HEK293 (cell line): ENCODE measurements at regions not wholly inside any gene's neighbourhood (a gene's known extent, or its start where the extent isn't known, plus 50 kb on each side); places are given as distances from the start of the nearest gene placed in this dataset.

Experiments
- CTCF ChIA-PET: fragments of 350-600 bp; formaldehyde crosslinking; extraction: SDS; loops from one replicate; lab custom pipeline; 2021; ENCODE audit warnings: antibody characterized with exemption; lab: Yijun Ruan, JAX
- POLR2A ChIA-PET: fragments of 300-600 bp; formaldehyde crosslinking; extraction: SDS; loops from one replicate; lab custom pipeline; 2020; ENCODE audit warnings: antibody characterized with exemption, inconsistent platforms; lab: Yijun Ruan, JAX
- H3K27ac ChIP-seq: fragments of 200-500 bp; sonication (Bioruptor generic); 2 replicates; pipeline ENCODE4 v1.5.1; 2014; ENCODE audit warnings: low read depth, low read length, control low read depth, inconsistent platforms; ENCODE audit errors: extremely low read depth
- H3K36me3 ChIP-seq, 2 experiments: fragments of 200-500 bp in 1 of 2; sonication (Bioruptor generic) in 1 of 2; 1 replicate in 1 of 2; 2 replicates in 1 of 2; pipeline ENCODE4 v1.5.1; 2014 to 2017; ENCODE audit warnings: inconsistent platforms in 2 of 2, low read length in 2 of 2; ENCODE audit not compliant: control insufficient read depth in 2 of 2, insufficient read depth in 1 of 2
- H3K4me1 ChIP-seq: fragments of 200-500 bp; sonication (Bioruptor generic); 2 replicates; pipeline ENCODE4 v1.5.1; 2014; ENCODE audit warnings: mild to moderate bottlenecking, low read length, inconsistent platforms; ENCODE audit not compliant: control insufficient read depth, insufficient read depth
- H3K4me3 ChIP-seq: 2 replicates; pipeline ENCODE4 v1.5.1; 2011; ENCODE audit warnings: low read depth, mild to moderate bottlenecking, control low read depth, low read length, moderate library complexity
- H3K9me3 ChIP-seq: fragments of 200-500 bp; sonication (Bioruptor generic); 2 replicates; pipeline ENCODE4 v1.5.1; 2014; ENCODE audit warnings: low read depth, low read length, inconsistent platforms; ENCODE audit not compliant: control insufficient read depth, insufficient read depth
- EGR2 ChIP-seq: fragments of 450-650 bp; formaldehyde crosslinking; IDR thresholded peaks from 2 replicates; pipeline ENCODE4 v1.5.1; 2016; ENCODE audit warnings: low read depth, missing biosample characterization, missing genetic modification characterization
- GFI1B ChIP-seq: fragments of 450-650 bp; formaldehyde crosslinking; IDR thresholded peaks from 2 replicates; pipeline ENCODE4 v1.5.1; 2016; ENCODE audit warnings: missing biosample characterization, missing genetic modification characterization
- GLI4 ChIP-seq: fragments of 450-650 bp; formaldehyde crosslinking; IDR thresholded peaks from 2 replicates; pipeline ENCODE4 v1.5.1; 2016; ENCODE audit warnings: missing biosample characterization, missing genetic modification characterization
- KLF7 ChIP-seq: fragments of 450-650 bp; formaldehyde crosslinking; IDR thresholded peaks from 2 replicates; pipeline ENCODE4 v1.5.1; 2016; ENCODE audit warnings: missing biosample characterization, missing genetic modification characterization, borderline replicate concordance
- KLF8 ChIP-seq: fragments of 450-650 bp; formaldehyde crosslinking; IDR thresholded peaks from 2 replicates; pipeline ENCODE4 v1.5.1; 2016; ENCODE audit warnings: missing biosample characterization, missing genetic modification characterization
- PRDM1 ChIP-seq: fragments of 450-650 bp; formaldehyde crosslinking; IDR thresholded peaks from 2 replicates; pipeline ENCODE4; 2016; ENCODE audit warnings: missing biosample characterization, missing genetic modification characterization
- SALL2 ChIP-seq: fragments of 450-650 bp; formaldehyde crosslinking; IDR thresholded peaks from 2 replicates; pipeline ENCODE4 v1.5.0; 2017; ENCODE audit warnings: missing biosample characterization, mild to moderate bottlenecking, missing genetic modification characterization, borderline replicate concordance
- SP2 ChIP-seq: fragments of 450-650 bp; formaldehyde crosslinking; IDR thresholded peaks from 2 replicates; pipeline ENCODE4 v1.5.1; 2016; ENCODE audit warnings: missing biosample characterization, missing genetic modification characterization
- SP3 ChIP-seq: fragments of 450-650 bp; formaldehyde crosslinking; IDR thresholded peaks from 2 replicates; pipeline ENCODE4 v1.5.1; 2016; ENCODE audit warnings: missing biosample characterization, missing genetic modification characterization
- TCF7L2 ChIP-seq: IDR thresholded peaks from 2 replicates; pipeline ENCODE4 v1.6.1; 2011; ENCODE audit warnings: low read depth, mild to moderate bottlenecking, inconsistent platforms, low read length, moderate library complexity, borderline replicate concordance
- ZBTB21 ChIP-seq: fragments of 450-650 bp; formaldehyde crosslinking; IDR thresholded peaks from 2 replicates; pipeline ENCODE4 v1.5.1; 2017; ENCODE audit warnings: missing biosample characterization, missing genetic modification characterization
- ZBTB7A ChIP-seq: fragments of 450-650 bp; formaldehyde crosslinking; IDR thresholded peaks from 2 replicates; pipeline ENCODE4 v1.5.1; 2016; ENCODE audit warnings: low read depth, missing biosample characterization, missing genetic modification characterization
- ZFP69B ChIP-seq: fragments of 450-650 bp; formaldehyde crosslinking; IDR thresholded peaks from 2 replicates; pipeline ENCODE4 v1.5.1; 2016; ENCODE audit warnings: missing biosample characterization, missing genetic modification characterization
- ZNF132 ChIP-seq: fragments of 450-650 bp; formaldehyde crosslinking; IDR thresholded peaks from 2 replicates; pipeline ENCODE4 v1.5.1; 2017; ENCODE audit warnings: missing biosample characterization, missing genetic modification characterization, borderline replicate concordance
- ZNF211 ChIP-seq: fragments of 450-650 bp; formaldehyde crosslinking; IDR thresholded peaks from 2 replicates; pipeline ENCODE4 v1.5.1; 2016; ENCODE audit warnings: low read depth, missing biosample characterization, missing genetic modification characterization
- ZNF239 ChIP-seq: fragments of 450-650 bp; formaldehyde crosslinking; IDR thresholded peaks from 2 replicates; pipeline ENCODE4 v1.5.1; 2016; ENCODE audit warnings: missing biosample characterization, missing genetic modification characterization
- ZNF394 ChIP-seq: fragments of 450-650 bp; formaldehyde crosslinking; IDR thresholded peaks from 2 replicates; pipeline ENCODE4 v1.5.1; 2016; ENCODE audit warnings: missing biosample characterization, missing genetic modification characterization, mild to moderate bottlenecking, moderate library complexity, borderline replicate concordance
- ZNF530 ChIP-seq: fragments of 450-650 bp; formaldehyde crosslinking; IDR thresholded peaks from 2 replicates; pipeline ENCODE4 v1.5.1; 2016; ENCODE audit warnings: low read depth, missing biosample characterization, missing genetic modification characterization
- ZNF561 ChIP-seq: fragments of 450-650 bp; IDR thresholded peaks from 2 replicates; pipeline ENCODE4 v1.5.1; 2018; ENCODE audit warnings: missing biosample characterization, missing genetic modification characterization, borderline replicate concordance
- ZNF596 ChIP-seq: fragments of 450-650 bp; IDR thresholded peaks from 2 replicates; pipeline ENCODE4 v1.5.0; 2018; ENCODE audit warnings: missing biosample characterization, mild to moderate bottlenecking, missing genetic modification characterization, moderate library complexity
- ZNF776 ChIP-seq: fragments of 450-650 bp; formaldehyde crosslinking; IDR thresholded peaks from 2 replicates; pipeline ENCODE4 v1.5.0; 2017; ENCODE audit warnings: missing biosample characterization, missing genetic modification characterization, borderline replicate concordance
- ZNF785 ChIP-seq: fragments of 450-650 bp; formaldehyde crosslinking; IDR thresholded peaks from 2 replicates; pipeline ENCODE4 v1.5.1; 2016; ENCODE audit warnings: missing biosample characterization, missing genetic modification characterization
- TF ChIP-seq, protein P1 (sequence below): fragments of 450-650 bp; formaldehyde crosslinking; IDR thresholded peaks from 2 replicates; pipeline ENCODE4 v1.5.1; 2017; ENCODE audit warnings: missing biosample characterization, mild to moderate bottlenecking, missing genetic modification characterization, moderate library complexity
- TF ChIP-seq, protein P2 (sequence below): fragments of 450-650 bp; formaldehyde crosslinking; IDR thresholded peaks from 2 replicates; pipeline ENCODE4 v1.5.1; 2016; ENCODE audit warnings: missing biosample characterization, missing genetic modification characterization
- TF ChIP-seq, protein P3 (sequence below): fragments of 450-650 bp; formaldehyde crosslinking; IDR thresholded peaks from 2 replicates; pipeline ENCODE4 v1.5.1; 2016; ENCODE audit warnings: missing biosample characterization, missing genetic modification characterization

DNA sequence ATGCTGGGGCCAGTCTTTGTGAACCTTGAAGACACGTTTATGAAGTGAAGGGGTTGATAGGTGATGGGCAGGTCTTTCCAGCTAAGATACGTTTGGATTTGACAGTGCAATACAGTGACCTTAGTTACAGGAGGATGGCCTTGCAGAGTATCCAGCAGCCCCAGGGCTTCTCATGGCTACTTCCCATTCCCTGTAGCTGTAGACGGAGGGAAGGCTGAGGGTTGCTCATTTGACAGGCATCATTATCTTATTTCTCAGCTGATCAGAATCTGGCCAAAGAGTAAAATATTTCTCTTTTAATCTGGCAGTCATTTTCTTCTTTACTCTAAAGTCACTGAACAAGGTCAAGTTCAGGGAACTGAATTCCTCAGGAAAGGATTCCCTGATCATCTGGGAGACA, 85.1 kb upstream of the RMDN2 start:
- no peak for TF ChIP-seq ZNF561
- TF ChIP-seq, protein P1, sequence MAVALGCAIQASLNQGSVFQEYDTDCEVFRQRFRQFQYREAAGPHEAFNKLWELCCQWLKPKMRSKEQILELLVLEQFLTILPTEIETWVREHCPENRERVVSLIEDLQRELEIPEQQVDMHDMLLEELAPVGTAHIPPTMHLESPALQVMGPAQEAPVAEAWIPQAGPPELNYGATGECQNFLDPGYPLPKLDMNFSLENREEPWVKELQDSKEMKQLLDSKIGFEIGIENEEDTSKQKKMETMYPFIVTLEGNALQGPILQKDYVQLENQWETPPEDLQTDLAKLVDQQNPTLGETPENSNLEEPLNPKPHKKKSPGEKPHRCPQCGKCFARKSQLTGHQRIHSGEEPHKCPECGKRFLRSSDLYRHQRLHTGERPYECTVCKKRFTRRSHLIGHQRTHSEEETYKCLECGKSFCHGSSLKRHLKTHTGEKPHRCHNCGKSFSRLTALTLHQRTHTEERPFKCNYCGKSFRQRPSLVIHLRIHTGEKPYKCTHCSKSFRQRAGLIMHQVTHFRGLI: no peak
- TF ChIP-seq, protein P2, sequence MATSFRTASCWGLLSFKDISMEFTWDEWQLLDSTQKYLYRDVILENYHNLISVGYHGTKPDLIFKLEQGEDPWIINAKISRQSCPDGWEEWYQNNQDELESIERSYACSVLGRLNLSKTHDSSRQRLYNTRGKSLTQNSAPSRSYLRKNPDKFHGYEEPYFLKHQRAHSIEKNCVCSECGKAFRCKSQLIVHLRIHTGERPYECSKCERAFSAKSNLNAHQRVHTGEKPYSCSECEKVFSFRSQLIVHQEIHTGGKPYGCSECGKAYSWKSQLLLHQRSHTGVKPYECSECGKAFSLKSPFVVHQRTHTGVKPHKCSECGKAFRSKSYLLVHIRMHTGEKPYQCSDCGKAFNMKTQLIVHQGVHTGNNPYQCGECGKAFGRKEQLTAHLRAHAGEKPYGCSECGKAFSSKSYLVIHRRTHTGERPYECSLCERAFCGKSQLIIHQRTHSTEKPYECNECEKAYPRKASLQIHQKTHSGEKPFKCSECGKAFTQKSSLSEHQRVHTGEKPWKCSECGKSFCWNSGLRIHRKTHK (tag by site-specific recombination): no peak
- no peak for TF ChIP-seq GLI4 (tag by site-specific recombination)
- TF ChIP-seq ZNF211 (tag by site-specific recombination): no peak
- no peak for TF ChIP-seq ZFP69B (tag by site-specific recombination)
- no peak for TF ChIP-seq ZNF132
- no peak for TF ChIP-seq ZNF776 (tag by site-specific recombination)
- TF ChIP-seq TCF7L2: no peak
- TF ChIP-seq ZBTB21: no peak
- no peak for TF ChIP-seq ZNF239
- H3K4me3 ChIP-seq: no peak overlapping the region
- H3K36me3 ChIP-seq: no peaks in the 10 kb centered on the region
- ChIA-PET CTCF (interaction anchor here (0.7 to 1.5 kb wide), 3 partner anchors 37 to 443 kb away, joined by 3 to 7 read pairs (median 3); no protein-coding TSS in a partner anchor), POLR2A (no interaction called here)
- H3K9me3 ChIP-seq: no peaks in the 10 kb centered on the region
- no peaks in the 10 kb centered on the region for H3K4me1 ChIP-seq
- H3K27ac ChIP-seq: no peak overlapping the region

DNA sequence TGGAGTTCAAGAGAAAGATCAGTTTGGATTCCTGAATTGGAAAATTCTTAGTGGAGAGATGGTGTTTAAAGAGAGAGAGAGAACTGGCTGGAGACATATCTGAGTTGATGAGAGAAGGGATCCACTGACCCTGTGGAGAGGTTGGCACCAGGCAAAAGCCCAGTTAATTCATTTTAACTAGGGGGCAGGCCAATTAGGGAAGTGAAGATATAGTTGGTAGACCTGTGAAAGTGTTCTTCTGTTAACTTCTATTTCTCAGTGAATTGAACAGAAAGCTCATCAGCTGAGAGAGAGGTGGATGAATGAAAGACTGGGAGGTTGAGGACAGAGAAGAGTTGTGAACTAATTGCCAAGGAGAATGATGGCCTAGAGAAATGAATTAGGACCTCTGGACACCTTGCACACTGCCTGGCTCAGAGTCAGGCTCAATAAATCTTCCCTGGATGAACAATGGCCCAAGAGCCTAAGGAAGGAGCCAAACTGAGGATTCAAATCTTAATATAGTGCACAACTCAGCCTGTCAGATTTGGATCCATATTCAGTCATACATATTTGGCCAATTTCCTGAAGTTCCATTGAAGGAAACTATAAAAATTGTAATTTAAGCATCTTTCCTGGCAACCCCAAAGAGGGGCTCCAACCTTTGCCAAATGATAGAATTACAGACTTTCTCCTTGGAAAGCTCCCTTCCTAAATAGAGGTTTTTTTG, 82.2 kb upstream of the RMDN2 start:
- no peaks in the 10 kb centered on the region for H3K9me3 ChIP-seq
- ChIA-PET CTCF (interaction anchor here (0.5 kb wide), 1 partner anchor 429 kb away, joined by 5 read pairs; no protein-coding TSS in a partner anchor), POLR2A (no interaction called here)
- TF ChIP-seq KLF7 (tag by site-specific recombination) (no peak), ZNF785 (tag by site-specific recombination) (no peak), ZNF394 (tag by site-specific recombination) (no peak), EGR2 (tag by site-specific recombination) (no peak), SP3 (no peak), ZNF530 (no peak), ZBTB7A (tag by site-specific recombination) (no peak), SALL2 (tag by site-specific recombination) (no peak), SP2 (tag by site-specific recombination) (no peak), KLF8 (no peak), PRDM1 (tag by site-specific recombination) (no peak), GFI1B (tag by site-specific recombination) (no peak), ZNF596 (no peak), ZBTB21 (no peak)
- TF ChIP-seq, protein P3, sequence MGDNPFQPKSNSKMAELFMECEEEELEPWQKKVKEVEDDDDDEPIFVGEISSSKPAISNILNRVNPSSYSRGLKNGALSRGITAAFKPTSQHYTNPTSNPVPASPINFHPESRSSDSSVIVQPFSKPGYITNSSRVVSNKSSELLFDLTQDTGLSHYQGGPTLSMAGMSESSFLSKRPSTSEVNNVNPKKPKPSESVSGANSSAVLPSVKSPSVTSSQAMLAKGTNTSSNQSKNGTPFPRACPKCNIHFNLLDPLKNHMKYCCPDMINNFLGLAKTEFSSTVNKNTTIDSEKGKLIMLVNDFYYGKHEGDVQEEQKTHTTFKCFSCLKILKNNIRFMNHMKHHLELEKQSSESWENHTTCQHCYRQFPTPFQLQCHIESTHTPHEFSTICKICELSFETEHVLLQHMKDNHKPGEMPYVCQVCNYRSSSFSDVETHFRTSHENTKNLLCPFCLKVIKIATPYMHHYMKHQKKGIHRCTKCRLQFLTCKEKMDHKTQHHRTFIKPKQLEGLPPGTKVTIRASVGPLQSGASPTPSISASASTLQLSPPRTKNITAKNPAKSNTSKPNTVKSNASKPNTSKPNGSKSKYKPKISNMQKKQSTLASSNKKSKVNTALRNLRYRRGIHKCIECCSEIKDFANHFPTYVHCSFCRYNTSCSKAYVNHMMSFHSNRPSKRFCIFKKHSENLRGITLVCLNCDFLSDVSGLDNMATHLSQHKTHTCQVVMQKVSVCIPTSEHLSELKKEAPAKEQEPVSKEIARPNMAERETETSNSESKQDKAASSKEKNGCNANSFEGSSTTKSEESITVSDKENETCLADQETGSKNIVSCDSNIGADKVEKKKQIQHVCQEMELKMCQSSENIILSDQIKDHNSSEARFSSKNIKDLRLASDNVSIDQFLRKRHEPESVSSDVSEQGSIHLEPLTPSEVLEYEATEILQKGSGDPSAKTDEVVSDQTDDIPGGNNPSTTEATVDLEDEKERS (tag by site-specific recombination): no peak
- no peaks in the 10 kb centered on the region for H3K4me1 ChIP-seq
- no peaks in the 10 kb centered on the region for H3K36me3 ChIP-seq
- H3K4me3 ChIP-seq: no peak overlapping the region
- H3K27ac ChIP-seq: no peak overlapping the region
